Uterus (tissue), 2 donors: ENCODE measurements at regions not wholly inside any gene's neighbourhood (a gene's known extent, or its start where the extent isn't known, plus 50 kb on each side); places are given as distances from the start of the nearest gene placed in this dataset.

Source experiments
- CTCF ChIP-seq, 4 experiments: fragments of 200-600 bp in 2 of 4; fragments of 450-650 bp in 2 of 4; sonication (generic) in 2 of 4; IDR thresholded peaks; one replicate each; pipeline ENCODE4 v1.5.1; 2016 to 2019; ENCODE audit warnings: antibody characterized with exemption in 4 of 4, mild to moderate bottlenecking in 2 of 4, moderate library complexity in 1 of 4
- POLR2A ChIP-seq, 2 donors: fragments of 450-650 bp; IDR thresholded peaks; one replicate each; pipeline ENCODE4 v1.6.1; 2016; ENCODE audit warnings: antibody characterized with exemption in 2 of 2, mild to moderate bottlenecking in 1 of 2, moderate library complexity in 1 of 2

GRCh38 chr5:6112125-6112524, 266.2 kb downstream of the MED10 start:
- TF ChIP-seq POLR2A (IDR thresholded peaks at IDR 0.05) (no peak), CTCF (IDR thresholded peaks at IDR 0.05) (no peak)
